KMS-11 (cell line): ENCODE measurements at regions not wholly inside any gene's neighbourhood (a gene's known extent, or its start where the extent isn't known, plus 50 kb on each side); places are given as distances from the start of the nearest gene placed in this dataset.
A peak's percentile ranks its signal among the peaks of the same experiment; 100 is the strongest.

ENCODE experiments used
- H2AFZ ChIP-seq: fragments of 200-600 bp; sonication (generic); 2 replicates; pipeline ENCODE4 v1.6.1; 2016; ENCODE audit warnings: antibody characterized with exemption, mixed run types, low read depth
- H3K27ac ChIP-seq: fragments of 200-600 bp; sonication (generic); 2 replicates; pipeline ENCODE4 v1.6.1; 2016; ENCODE audit warnings: mild to moderate bottlenecking, mixed run types
- H3K27me3 ChIP-seq: fragments of 200-600 bp; sonication (generic); 2 replicates; pipeline ENCODE4 v1.6.1; 2017; ENCODE audit warnings: mild to moderate bottlenecking, low read depth, mixed run types, moderate library complexity; ENCODE audit not compliant: insufficient read depth
- H3K36me3 ChIP-seq: fragments of 200-600 bp; sonication (generic); 2 replicates; pipeline ENCODE4 v1.6.1; 2017; ENCODE audit warnings: mild to moderate bottlenecking, mixed run types; ENCODE audit not compliant: insufficient read depth
- H3K4me1 ChIP-seq: fragments of 200-600 bp; sonication (generic); 2 replicates; pipeline ENCODE4 v1.6.1; 2016; ENCODE audit warnings: mild to moderate bottlenecking, low read depth, mixed run types; ENCODE audit not compliant: poor library complexity, severe bottlenecking
- H3K4me2 ChIP-seq: fragments of 200-600 bp; sonication (generic); 2 replicates; pipeline ENCODE4 v1.7.0; 2016; ENCODE audit warnings: mild to moderate bottlenecking, mixed run types
- H3K4me3 ChIP-seq: fragments of 200-600 bp; sonication (generic); IDR thresholded peaks from 2 replicates; pipeline ENCODE4 v1.6.1; 2017; ENCODE audit warnings: low read depth, low read length, mixed read lengths; ENCODE audit not compliant: insufficient read depth
- H3K79me2 ChIP-seq: fragments of 200-600 bp; sonication (generic); 2 replicates; pipeline ENCODE4 v1.6.1; 2016; ENCODE audit warnings: low read depth, mixed run types; ENCODE audit not compliant: insufficient read depth
- H3K9ac ChIP-seq: fragments of 200-600 bp; sonication (generic); 2 replicates; pipeline ENCODE4 v1.6.1; 2016; ENCODE audit warnings: mild to moderate bottlenecking, mixed run types
- H4K20me1 ChIP-seq: fragments of 200-600 bp; sonication (generic); 2 replicates; pipeline ENCODE4 v1.6.1; 2016; ENCODE audit warnings: mild to moderate bottlenecking, mixed run types; ENCODE audit not compliant: insufficient read depth
- TF ChIP-seq, protein P1 (sequence below): fragments of 200-600 bp; sonication (generic); conservative IDR thresholded peaks from 2 replicates; pipeline ENCODE4 v1.6.1; 2017; ENCODE audit warnings: low read depth, mild to moderate bottlenecking, antibody characterized with exemption, low read length, moderate library complexity, mixed read lengths

DNA sequence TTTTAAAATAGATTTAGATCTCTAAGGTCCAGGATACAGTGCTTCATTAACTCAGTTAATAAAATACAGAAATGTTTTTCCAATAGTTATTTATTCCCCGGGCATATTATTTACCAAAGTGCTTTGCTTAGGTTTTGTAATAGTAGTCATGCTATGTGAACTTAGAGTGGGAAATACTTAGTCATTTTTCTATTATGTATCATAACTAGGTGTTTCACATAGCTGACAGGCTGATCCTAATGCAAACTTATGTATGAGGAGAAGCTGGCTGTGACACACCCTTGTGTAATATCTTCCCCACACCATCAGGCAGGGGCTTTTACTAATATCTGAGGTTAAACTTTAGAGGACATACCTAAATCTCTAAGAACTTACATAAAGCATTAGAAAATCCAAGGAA is 277.7 kb upstream of the RIMS1 start:
- no peak overlapping the region for H2AFZ ChIP-seq
- no peaks in the 10 kb centered on the region for H3K4me1 ChIP-seq
- H3K4me3 ChIP-seq: no peak overlapping the region
- no peak overlapping the region for H3K9ac ChIP-seq
- H3K27me3 ChIP-seq: no peaks in the 10 kb centered on the region
- no peaks in the 10 kb centered on the region for H3K36me3 ChIP-seq
- no peak overlapping the region for H3K27ac ChIP-seq
- H3K4me2 ChIP-seq: no peak overlapping the region
- TF ChIP-seq, protein P1, sequence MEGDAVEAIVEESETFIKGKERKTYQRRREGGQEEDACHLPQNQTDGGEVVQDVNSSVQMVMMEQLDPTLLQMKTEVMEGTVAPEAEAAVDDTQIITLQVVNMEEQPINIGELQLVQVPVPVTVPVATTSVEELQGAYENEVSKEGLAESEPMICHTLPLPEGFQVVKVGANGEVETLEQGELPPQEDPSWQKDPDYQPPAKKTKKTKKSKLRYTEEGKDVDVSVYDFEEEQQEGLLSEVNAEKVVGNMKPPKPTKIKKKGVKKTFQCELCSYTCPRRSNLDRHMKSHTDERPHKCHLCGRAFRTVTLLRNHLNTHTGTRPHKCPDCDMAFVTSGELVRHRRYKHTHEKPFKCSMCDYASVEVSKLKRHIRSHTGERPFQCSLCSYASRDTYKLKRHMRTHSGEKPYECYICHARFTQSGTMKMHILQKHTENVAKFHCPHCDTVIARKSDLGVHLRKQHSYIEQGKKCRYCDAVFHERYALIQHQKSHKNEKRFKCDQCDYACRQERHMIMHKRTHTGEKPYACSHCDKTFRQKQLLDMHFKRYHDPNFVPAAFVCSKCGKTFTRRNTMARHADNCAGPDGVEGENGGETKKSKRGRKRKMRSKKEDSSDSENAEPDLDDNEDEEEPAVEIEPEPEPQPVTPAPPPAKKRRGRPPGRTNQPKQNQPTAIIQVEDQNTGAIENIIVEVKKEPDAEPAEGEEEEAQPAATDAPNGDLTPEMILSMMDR: no peak
- H4K20me1 ChIP-seq: no peaks in the 10 kb centered on the region
- no peaks in the 10 kb centered on the region for H3K79me2 ChIP-seq

DNA sequence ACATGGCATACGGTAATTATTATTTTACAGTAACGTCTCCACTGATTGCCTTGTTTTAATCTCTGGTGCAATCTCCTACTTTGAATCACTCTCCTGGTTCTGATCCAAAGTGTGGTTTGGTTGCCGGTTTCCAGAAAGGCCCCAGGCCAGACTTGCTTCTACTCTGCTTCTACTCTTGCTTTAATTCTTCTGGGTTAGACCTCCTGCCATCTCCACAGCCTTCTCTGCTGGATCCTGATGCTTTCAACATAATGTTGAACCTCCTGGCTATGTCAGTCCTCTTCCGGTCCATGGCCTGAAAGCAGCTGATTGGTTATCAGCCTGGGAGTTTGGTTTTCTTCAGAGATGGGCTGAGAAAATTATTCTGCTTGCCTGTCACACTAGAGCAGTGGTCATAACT is 266.5 kb upstream of the RIMS1 start:
- H3K4me2 ChIP-seq: no peak overlapping the region
- no peak overlapping the region for H3K27ac ChIP-seq
- H3K27me3 ChIP-seq: no peaks in the 10 kb centered on the region
- H3K4me3 ChIP-seq: no peak overlapping the region
- H2AFZ ChIP-seq: no peak overlapping the region
- no peaks in the 10 kb centered on the region for H4K20me1 ChIP-seq
- no peaks in the 10 kb centered on the region for H3K36me3 ChIP-seq
- H3K4me1 ChIP-seq: no peaks in the 10 kb centered on the region
- H3K79me2 ChIP-seq: no peaks in the 10 kb centered on the region
- no peak overlapping the region for H3K9ac ChIP-seq
- TF ChIP-seq, protein P1: no peak

DNA sequence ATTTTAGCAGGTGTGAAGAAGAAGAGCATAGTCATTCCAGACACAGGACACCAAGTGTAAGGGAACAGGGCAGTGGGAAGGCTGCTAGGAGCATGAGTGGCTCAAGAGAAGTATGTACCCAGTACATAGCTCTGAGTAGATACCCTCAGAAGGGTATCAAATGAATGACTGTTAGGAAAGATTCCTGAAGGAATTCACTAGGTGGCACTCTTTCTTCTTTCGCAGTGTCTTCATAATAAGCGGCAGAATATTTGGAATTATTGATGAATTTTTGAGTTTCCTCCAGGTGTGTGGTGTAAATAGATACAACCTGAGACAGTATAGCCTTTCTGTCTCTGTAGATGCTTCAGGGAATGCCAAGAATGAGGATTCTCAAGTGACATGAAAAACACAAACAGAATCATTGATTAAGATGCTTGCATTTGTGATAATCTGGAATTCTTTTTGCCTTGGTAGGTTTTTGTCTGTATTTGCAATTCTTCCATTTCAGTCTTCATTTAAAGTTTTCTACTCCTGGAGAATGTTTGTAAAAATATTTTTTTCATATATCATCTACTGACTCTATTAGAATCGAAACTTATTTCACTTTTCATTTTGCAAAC is 264.3 kb upstream of the RIMS1 start:
- H2AFZ ChIP-seq: no peak overlapping the region
- no peaks in the 10 kb centered on the region for H3K4me1 ChIP-seq
- no peaks in the 10 kb centered on the region for H3K79me2 ChIP-seq
- no peak overlapping the region for H3K27ac ChIP-seq
- H4K20me1 ChIP-seq: no peaks in the 10 kb centered on the region
- H3K4me2 ChIP-seq: no peak overlapping the region
- H3K9ac ChIP-seq: no peak overlapping the region
- TF ChIP-seq, protein P1: 0 out of 2 replicates have a peak, but pooled peaks have one; percentile 17
- no peaks in the 10 kb centered on the region for H3K27me3 ChIP-seq
- H3K36me3 ChIP-seq: no peaks in the 10 kb centered on the region
- no peak overlapping the region for H3K4me3 ChIP-seq

DNA sequence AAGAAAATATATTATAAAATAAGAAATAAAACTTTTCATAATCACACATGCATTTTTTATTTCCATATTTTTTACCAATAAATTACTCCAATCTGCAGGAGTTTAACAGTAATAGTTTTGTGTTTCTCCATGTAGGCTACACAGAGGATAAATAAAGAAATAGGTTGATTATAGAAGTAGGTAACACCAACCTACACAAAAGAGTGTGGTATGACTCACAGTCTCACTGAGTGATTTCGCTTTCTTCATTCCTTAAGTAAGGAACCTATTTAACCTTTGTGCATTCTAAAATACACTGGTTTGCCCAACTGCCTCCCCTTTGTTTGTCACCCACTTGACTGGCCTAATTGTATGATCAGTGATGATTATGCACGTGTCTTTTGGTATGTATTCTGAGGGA is 244.2 kb upstream of the RIMS1 start:
- no peak overlapping the region for H3K4me2 ChIP-seq
- no peaks in the 10 kb centered on the region for H3K79me2 ChIP-seq
- H3K4me1 ChIP-seq: no peaks in the 10 kb centered on the region
- H3K27me3 ChIP-seq: no peaks in the 10 kb centered on the region
- H3K4me3 ChIP-seq: no peak overlapping the region
- TF ChIP-seq, protein P1: no peak
- no peak overlapping the region for H3K9ac ChIP-seq
- H4K20me1 ChIP-seq: no peaks in the 10 kb centered on the region
- H3K36me3 ChIP-seq: no peaks in the 10 kb centered on the region
- H3K27ac ChIP-seq: no peak overlapping the region
- H2AFZ ChIP-seq: no peak overlapping the region
